Stimulated activated CD8-positive, alpha-beta memory T cell treated with anti-CD3 and anti-CD28 coated beads, Interleukin-4, amount 100 ng/mL, for 48 hours (primary cell): ENCODE measurements at regions not wholly inside any gene's neighbourhood (a gene's known extent, or its start where the extent isn't known, plus 50 kb on each side); places are given as distances from the start of the nearest gene placed in this dataset.
"Not testable (repeated sequence)": the region's sequence is repeated elsewhere in the genome, so short reads cannot be mapped to it uniquely, and the experiment has no call there.

Source experiments
- DNase-seq: peaks from one replicate; pipeline ENCODE4 v3.0.0-alpha.2; 2020

GRCh38 chr17:33925649-33926048, 329.4 kb upstream of the CCL2 start:
- no peak for DNase-seq

DNA sequence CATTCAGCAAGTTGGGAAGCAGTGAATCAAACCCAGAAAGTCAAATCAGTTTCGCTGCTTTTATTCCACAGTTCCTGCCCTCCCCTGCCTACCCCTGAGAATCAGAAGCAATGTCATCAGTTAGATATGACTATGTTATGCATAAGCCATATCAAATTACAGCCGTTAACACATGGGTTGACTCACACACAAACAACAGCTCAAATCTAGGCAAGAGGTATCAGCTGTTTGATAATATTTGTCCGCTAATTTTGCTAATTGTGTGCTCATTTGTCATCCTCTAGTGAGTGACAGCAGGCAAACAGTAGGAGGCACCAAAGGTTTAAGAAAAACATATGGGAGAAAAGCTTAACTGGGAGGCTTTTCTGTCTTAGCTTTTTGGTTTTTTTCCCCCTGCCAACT, 327.4 kb upstream of the CCL2 start:
- DNase-seq, result no peak

- DNase-seq, result no peak
Observed at GRCh38 chr17:33929181-33929724, 325.8 kb upstream of the CCL2 start.

GRCh38 chr17:33931148-33931814, 323.8 kb upstream of the CCL2 start:
- not testable (repeated sequence) for DNase-seq

- no peak for DNase-seq
Observed at GRCh38 chr17:33932996-33933395, 322.1 kb upstream of the CCL2 start.

DNA sequence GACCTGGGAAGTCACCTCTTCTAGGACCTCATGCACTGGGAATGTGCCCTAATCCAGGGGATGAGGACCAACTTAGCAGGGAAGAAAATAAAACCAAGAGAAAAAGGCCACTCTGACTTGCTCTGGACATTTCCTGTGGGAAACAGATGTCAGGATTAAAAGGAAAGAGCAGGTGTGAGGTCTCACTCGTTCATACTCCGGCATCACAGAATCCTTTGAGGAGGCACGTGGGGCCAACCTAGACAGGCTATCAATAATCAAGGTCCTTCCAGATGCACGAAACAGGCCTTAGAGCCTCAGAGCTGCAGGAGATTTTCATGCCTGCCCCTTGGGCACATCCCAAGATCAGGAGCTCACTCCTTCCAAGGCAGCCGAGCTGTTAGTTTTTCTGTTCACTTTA, 321.5 kb upstream of the CCL2 start:
- no peak for DNase-seq

DNA sequence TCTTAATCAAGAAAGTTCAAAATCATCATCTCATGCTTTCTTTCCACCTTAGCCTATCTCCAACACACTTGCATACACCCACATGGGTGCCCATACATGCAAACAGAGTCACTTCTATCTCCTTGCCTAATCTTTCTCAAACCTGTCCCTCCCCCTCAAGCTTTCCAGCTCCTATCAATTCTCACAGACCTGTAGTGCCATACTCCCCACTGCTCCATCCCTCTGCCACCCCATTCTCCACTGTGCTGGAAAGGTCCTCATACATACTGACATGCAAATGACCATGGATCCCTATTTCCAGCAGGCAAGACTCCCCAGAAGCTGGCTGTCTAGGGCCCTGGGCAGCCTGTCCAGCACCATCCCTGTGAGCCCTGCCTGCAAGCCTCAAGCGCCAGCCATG, 320.4 kb upstream of the CCL2 start:
- DNase-seq, result no peak

- DNase-seq, result no peak
Observed at GRCh38 chr17:33935822-33936221, 319.3 kb upstream of the CCL2 start.

GRCh38 chr17:33936764-33937163, 318.3 kb upstream of the CCL2 start:
- no peak for DNase-seq

DNA sequence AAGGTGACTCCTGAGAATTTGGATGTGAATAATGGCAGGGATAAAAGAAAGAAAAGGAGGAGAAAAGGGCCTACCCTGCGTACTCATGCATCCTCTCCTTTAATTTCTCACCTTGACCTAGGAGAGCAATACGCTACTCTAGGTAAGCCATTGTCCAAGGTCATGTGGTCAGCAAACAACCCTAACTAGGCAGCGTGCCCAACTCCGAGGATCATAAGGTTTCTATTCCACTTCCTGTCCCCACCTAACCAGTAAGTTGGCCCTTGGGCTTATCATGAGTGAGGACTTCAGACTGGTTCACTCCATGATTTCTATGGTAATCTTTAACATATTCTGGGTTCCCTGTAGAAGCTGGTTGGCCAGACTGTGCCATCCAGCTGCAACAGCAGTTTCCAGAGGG, 315.1 kb upstream of the CCL2 start:
- DNase-seq, result no peak

- DNase-seq, result no peak
Observed at GRCh38 chr17:33940769-33941370, 314.2 kb upstream of the CCL2 start.

DNA sequence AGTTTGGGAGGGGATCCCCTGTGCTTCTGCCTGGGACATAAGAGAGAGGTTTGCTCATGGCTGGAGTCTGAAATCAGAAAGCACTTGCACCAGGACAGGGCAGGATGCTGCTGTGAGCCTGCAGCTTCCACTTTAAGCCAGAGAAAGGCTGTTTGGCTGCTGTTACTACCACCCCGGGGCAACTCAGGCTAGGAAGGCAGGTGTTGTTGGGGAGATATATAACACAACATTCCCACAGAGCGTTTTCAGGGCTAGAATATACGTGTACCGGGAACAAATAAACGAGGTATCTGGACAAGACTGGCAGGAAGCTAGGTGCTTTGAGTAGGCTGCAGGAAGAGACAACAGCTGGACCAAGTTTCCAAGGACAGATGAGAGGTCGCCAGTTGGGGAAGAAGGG, 313.3 kb upstream of the CCL2 start:
- DNase-seq, result no peak

- DNase-seq, result no peak
Observed at GRCh38 chr17:33942414-33942813, 312.7 kb upstream of the CCL2 start.

- DNase-seq, result no peak
Observed at GRCh38 chr17:33944412-33944811, 310.7 kb upstream of the CCL2 start.

DNA sequence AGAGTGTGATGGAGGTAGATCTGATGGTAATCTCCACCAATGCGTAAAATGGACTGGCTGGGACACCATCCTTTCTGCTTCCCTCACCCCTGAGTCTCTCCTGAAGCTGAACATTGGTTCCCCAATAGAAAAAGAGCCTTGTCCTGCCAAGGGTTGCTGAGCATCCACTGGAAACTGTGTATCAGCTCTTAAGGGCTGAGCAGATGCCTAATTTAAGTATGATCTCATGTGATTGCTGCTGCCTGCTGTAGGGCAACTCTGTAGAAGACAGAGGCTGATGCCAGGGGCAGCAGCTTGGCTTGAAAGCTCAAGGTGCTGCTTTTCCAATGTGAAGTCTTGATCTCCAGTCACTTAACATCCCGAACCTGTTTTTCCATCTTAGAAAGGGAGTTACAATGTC, 310.3 kb upstream of the CCL2 start:
- DNase-seq, result no peak

DNA sequence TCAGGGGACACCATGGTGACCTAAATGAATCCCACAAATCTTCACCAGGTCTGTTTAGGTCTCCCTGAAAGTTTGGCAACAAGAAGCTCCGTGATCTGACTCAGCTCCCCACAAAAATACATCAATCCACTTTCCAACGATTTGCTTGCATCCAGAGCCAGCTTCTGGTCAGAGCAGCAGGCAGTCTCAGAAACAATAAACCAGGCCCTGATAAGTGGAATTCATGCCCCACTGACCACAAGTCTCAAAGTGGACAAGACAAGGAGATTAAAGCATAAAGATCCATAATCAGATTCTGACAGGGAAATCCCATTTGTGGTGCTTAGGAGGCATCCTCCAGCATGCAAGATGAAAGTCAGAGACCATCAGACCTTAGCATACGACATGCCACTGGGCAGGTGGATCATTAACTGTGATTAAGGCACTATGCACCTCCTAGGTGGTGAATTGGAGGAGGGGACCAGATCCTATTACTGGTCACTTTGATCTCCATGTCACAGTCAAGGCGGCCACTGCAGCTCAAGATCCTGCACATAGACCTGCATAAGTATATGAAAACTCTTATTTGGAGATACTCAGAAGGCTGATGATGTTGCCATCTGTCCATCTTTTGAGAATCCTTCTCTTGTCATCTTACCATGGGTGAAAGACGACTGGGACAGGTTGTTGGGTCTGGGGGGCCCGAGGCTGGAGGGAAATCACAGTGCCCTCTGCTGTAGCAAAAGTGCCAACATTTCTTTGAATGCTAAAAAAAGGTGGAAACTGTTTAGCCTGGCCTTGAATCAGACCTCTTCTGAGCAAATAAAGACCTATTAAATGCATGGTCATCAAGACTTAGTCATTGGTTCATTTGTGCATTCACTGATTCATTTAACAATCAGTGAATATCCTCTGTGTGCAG, 309.2 kb upstream of the CCL2 start:
- DNase-seq, result no peak

GRCh38 chr17:33947762-33948161, 307.3 kb upstream of the CCL2 start:
- DNase-seq, result no peak

DNA sequence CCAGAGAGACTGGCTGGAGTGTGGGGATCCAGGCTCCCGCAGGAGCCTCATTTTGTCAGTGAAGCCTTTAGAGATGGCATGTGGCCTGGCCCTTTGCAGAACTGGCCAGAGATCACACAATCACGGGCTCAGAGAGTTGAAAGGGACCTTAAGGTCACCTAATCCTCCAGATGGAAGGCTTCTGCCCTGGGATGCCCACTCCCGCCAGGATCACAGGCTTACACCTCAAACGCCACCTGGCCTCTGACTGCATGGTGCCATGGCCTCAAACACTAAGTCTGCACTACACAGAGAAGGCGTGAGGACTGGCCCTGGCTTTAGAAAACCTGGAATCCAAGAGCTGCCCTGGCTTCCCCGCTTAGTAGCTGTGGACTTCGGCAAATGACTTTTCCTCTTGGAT, 306.8 kb upstream of the CCL2 start:
- no peak for DNase-seq

DNA sequence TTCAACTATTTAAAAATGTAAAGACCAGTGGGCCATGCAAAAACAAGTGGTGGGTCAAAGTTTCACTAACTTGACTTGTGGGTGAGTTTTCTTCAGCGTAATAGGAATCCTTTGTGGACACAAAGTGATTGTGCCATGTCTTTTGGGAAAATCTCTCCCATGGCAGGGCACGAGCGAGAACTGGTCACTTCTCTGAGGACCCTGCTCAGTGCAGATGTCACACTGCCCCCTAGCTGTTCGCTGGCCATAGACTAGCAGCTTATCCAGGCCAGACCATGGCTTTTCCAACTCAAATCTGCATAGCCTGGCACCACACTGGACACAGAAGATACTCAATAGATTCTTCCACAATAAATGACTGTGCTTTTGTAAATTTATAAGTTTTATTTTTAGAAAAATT, 306.0 kb upstream of the CCL2 start:
- no peak for DNase-seq

- no peak for DNase-seq
Observed at GRCh38 chr17:33950061-33950460, 305.0 kb upstream of the CCL2 start.

GRCh38 chr17:33952425-33952824, 302.7 kb upstream of the CCL2 start:
- no peak for DNase-seq

GRCh38 chr17:33954597-33954996, 300.5 kb upstream of the CCL2 start:
- DNase-seq, result no peak

GRCh38 chr17:33955461-33955860, 299.6 kb upstream of the CCL2 start:
- DNase-seq, result no peak

DNA sequence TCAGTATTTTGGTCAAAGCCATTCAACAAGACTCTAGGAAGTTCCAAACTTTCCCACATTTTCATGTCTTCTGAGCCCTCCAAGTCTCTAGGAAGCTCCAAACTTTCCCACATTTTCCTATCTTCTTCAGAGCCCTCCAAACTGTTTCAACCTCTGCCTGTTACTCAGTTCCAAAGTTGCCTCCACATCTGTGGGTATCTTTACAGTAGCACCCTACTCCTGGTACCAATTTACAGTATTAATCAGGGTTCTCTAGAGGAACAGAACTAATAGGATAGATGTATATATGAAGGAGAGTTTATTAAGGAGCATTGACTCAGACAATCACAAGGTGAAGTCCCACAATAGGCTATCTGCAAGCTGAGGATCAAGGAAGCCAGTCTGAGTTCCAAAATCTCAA, 296.0 kb upstream of the CCL2 start:
- not testable (repeated sequence) for DNase-seq
